ENCODE measurements at regions not wholly inside any gene's neighbourhood (a gene's known extent, or its start where the extent isn't known, plus 50 kb on each side); places are given as distances from the start of the nearest gene placed in this dataset.

- H3K36me3 ChIP-seq (replicated peaks in 1 of 2; ENCODE audit: control insufficient read depth in 1 of 2, insufficient read depth in 2 of 2, low read length in 2 of 2) = peaks cover 23 to 71% of the 10 kb centered on the region in 2 experiments
- FAIRE-seq (no peak), DNase-seq (ENCODE audit: low spot score) (no peak), ATAC-seq (no peak)
- TF ChIP-seq AGO2 (optimal IDR thresholded peaks at IDR 0.05; ENCODE audit: low read depth, low read length) = peak; percentile 67
- no peak for TF ChIP-seq HOXD1 (CRISPR knock-in tag; IDR thresholded peaks at IDR 0.05)
- TF ChIP-seq NRL (CRISPR knock-in tag; IDR thresholded peaks at IDR 0.05; ENCODE audit: borderline replicate concordance) = peak; percentile 42; the same call in 1 of the 2 replicates
- no peak for TF ChIP-seq ZNF234 (CRISPR knock-in tag; conservative IDR thresholded peaks at IDR 0.05)
- TF ChIP-seq, protein P1, sequence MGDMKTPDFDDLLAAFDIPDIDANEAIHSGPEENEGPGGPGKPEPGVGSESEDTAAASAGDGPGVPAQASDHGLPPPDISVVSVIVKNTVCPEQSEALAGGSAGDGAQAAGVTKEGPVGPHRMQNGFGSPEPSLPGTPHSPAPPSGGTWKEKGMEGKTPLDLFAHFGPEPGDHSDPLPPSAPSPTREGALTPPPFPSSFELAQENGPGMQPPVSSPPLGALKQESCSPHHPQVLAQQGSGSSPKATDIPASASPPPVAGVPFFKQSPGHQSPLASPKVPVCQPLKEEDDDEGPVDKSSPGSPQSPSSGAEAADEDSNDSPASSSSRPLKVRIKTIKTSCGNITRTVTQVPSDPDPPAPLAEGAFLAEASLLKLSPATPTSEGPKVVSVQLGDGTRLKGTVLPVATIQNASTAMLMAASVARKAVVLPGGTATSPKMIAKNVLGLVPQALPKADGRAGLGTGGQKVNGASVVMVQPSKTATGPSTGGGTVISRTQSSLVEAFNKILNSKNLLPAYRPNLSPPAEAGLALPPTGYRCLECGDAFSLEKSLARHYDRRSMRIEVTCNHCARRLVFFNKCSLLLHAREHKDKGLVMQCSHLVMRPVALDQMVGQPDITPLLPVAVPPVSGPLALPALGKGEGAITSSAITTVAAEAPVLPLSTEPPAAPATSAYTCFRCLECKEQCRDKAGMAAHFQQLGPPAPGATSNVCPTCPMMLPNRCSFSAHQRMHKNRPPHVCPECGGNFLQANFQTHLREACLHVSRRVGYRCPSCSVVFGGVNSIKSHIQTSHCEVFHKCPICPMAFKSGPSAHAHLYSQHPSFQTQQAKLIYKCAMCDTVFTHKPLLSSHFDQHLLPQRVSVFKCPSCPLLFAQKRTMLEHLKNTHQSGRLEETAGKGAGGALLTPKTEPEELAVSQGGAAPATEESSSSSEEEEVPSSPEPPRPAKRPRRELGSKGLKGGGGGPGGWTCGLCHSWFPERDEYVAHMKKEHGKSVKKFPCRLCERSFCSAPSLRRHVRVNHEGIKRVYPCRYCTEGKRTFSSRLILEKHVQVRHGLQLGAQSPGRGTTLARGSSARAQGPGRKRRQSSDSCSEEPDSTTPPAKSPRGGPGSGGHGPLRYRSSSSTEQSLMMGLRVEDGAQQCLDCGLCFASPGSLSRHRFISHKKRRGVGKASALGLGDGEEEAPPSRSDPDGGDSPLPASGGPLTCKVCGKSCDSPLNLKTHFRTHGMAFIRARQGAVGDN (CRISPR knock-in tag; IDR thresholded peaks at IDR 0.05) = peak; percentile 30; the same call in 1 of the 2 replicates
- TF ChIP-seq SRSF4 (IDR thresholded peaks at IDR 0.05; ENCODE audit: low read depth, low read length, poor library complexity, severe bottlenecking) = no peak
- TF ChIP-seq, protein P2, sequence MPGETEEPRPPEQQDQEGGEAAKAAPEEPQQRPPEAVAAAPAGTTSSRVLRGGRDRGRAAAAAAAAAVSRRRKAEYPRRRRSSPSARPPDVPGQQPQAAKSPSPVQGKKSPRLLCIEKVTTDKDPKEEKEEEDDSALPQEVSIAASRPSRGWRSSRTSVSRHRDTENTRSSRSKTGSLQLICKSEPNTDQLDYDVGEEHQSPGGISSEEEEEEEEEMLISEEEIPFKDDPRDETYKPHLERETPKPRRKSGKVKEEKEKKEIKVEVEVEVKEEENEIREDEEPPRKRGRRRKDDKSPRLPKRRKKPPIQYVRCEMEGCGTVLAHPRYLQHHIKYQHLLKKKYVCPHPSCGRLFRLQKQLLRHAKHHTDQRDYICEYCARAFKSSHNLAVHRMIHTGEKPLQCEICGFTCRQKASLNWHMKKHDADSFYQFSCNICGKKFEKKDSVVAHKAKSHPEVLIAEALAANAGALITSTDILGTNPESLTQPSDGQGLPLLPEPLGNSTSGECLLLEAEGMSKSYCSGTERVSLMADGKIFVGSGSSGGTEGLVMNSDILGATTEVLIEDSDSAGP (CRISPR knock-in tag; IDR thresholded peaks at IDR 0.05; ENCODE audit: borderline replicate concordance) = 0 out of 2 replicates have a peak, but pooled peaks have one; percentile 20
- TF ChIP-seq SATB2 (CRISPR knock-in tag; IDR thresholded peaks at IDR 0.05) = no peak
- TF ChIP-seq ZNF615 (CRISPR knock-in tag; IDR thresholded peaks at IDR 0.05; ENCODE audit: borderline replicate concordance) = no peak
- no peak for TF ChIP-seq EEA1 (CRISPR knock-in tag; IDR thresholded peaks at IDR 0.05; ENCODE audit: borderline replicate concordance)
- TF ChIP-seq RNF2 (conservative IDR thresholded peaks at IDR 0.05; ENCODE audit: low read depth) = no peak
- TF ChIP-seq ZNF749 (CRISPR knock-in tag; IDR thresholded peaks at IDR 0.05; ENCODE audit: borderline replicate concordance) = no peak
- no peak for TF ChIP-seq ZNF792 (CRISPR knock-in tag; IDR thresholded peaks at IDR 0.05)
- TF ChIP-seq EP300 (IDR thresholded peaks at IDR 0.05; ENCODE audit: low read depth in 2 of 2, low read length in 2 of 2) = no peak
- TF ChIP-seq EP300 (CRISPR knock-in tag; IDR thresholded peaks at IDR 0.05; ENCODE audit: borderline replicate concordance) = no peak
- TF ChIP-seq ZNF253 (CRISPR knock-in tag; IDR thresholded peaks at IDR 0.05; ENCODE audit: borderline replicate concordance) = no peak
- TF ChIP-seq ZNF205 (CRISPR knock-in tag; IDR thresholded peaks at IDR 0.05) = no peak
- BruUV-seq (replicated peaks) = no TSS peak
- H2AFZ ChIP-seq (ENCODE audit: low read length) = no peak overlapping the region
- H3K27me3 ChIP-seq (ENCODE audit: control insufficient read depth in 1 of 2, insufficient read depth in 2 of 2, low read length in 2 of 2) = no peaks in the 10 kb centered on the region
- no peak overlapping the region for H3K9ac ChIP-seq (ENCODE audit: insufficient read depth, low read depth, low read length)
- H4K20me1 ChIP-seq (ENCODE audit: insufficient read depth, low read length) = peaks cover 37% of the 10 kb centered on the region; the same call in 1 of the 2 replicates
- WGBS (ENCODE audit: low lambda C conversion rate) = 100% methylated on average over 10 of the region's 15 CpGs
- H3K9me3 ChIP-seq (ENCODE audit: low read length) = no peaks in the 10 kb centered on the region
- POLR2A ChIA-PET = no interaction called here
- H3K27ac ChIP-seq (ENCODE audit: extremely low read length, insufficient read depth, low read length) = no peak overlapping the region
- no peak overlapping the region for H3K4me3 ChIP-seq (replicated peaks in 1 of 3; ENCODE audit: insufficient read depth in 1 of 3, low read depth in 2 of 3, low read length in 3 of 3)
- no peak overlapping the region for H3K4me2 ChIP-seq (ENCODE audit: low read depth, low read length)
- in situ Hi-C loops (cut with HindIII; ENCODE audit: extremely low pct_ligation_motif_present, low pct_unique_long_range_greater_than_20kb) = no loop called here
- H3K4me1 ChIP-seq (ENCODE audit: insufficient read depth, low read length) = no peaks in the 10 kb centered on the region
- H3K79me2 ChIP-seq (ENCODE audit: insufficient read depth, low read length) = peaks cover 38% of the 10 kb centered on the region
- CTCF ChIA-PET (ENCODE audit: low intra/inter-chr PET ratio, low total read pairs) = no interaction called here
- intact Hi-C loops (cut with micrococcal nuclease; ENCODE audit: unreplicated experiment) = no loop called here
Measured at GRCh38 chr17:77439189-77440018, 298.6 kb downstream of the SEC14L1 start.

Data from HepG2 (cell line).